ENCODE measurements at regions not wholly inside any gene's neighbourhood (a gene's known extent, or its start where the extent isn't known, plus 50 kb on each side); places are given as distances from the start of the nearest gene placed in this dataset.
"Not testable (repeated sequence)": the region's sequence is repeated elsewhere in the genome, so short reads cannot be mapped to it uniquely, and the experiment has no call there.

DNA sequence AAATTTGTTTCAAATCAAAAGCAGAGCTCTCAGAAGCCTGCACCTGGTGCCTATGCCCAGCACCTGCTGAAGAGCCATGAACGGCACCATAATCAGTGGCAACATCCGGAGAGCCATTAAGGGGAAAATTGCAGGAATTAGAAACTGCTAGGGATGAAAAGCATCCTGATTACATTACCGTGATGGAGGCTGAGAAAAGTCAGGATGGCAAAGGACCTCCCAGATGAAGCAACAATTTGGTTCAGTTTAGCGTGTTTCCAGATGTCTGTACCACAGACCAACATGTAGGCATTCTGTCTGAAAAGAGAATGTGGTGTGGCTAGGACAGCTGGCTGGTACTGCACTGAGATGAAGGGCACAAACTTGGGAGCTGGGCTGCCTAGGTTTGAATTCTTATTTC is 106.1 kb downstream of the EOMES start:
- TF ChIP-seq CTCF (IDR thresholded peaks at IDR 0.05; ENCODE audit: low read depth, low read length) = no peak
- no peak for DNase-seq (ENCODE audit: extremely low read depth, low read depth)

GRCh38 chr3:27615555-27615954 is 106.6 kb downstream of the EOMES start:
- no peak for TF ChIP-seq CTCF (IDR thresholded peaks at IDR 0.05; ENCODE audit: low read depth, low read length)
- no peak for DNase-seq (ENCODE audit: extremely low read depth, low read depth)

- TF ChIP-seq CTCF (IDR thresholded peaks at IDR 0.05; ENCODE audit: low read depth, low read length) = no peak
- no peak for DNase-seq (ENCODE audit: extremely low read depth, low read depth)
These were observed 107.5 kb downstream of the EOMES start for GRCh38 chr3:27614592-27614991.

DNA sequence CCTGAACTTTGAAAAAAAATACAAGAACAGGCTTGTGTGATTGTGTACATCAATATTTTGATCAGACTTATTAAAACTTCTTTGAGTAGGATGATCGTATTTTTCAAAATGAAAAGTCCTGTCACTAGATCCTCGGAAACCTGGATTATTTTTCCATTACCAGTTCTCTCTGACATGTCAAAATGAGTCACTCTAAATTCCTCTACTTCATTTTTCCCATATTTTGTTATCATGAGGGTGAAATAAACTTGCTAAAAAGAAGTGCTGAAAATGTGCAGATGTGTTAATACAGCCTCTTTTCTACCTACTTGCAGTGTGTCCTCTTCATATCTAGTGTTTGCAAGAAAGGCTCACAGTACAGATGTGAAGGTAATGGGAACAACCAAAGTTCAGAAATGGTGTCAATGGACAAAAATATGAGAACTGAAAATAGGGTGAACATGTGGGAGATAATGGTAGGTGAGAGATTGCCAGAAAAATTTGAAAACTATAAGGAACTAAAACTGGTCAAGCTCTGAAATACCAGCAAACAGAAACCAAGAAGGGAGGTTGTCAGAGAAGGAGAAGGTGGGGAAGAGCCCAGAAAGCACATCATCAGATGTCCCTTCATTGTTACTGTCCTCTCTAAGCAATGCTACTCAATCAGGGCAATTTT is 108.2 kb downstream of the EOMES start:
- no peak for DNase-seq (ENCODE audit: extremely low read depth, low read depth)
- TF ChIP-seq CTCF (IDR thresholded peaks at IDR 0.05; ENCODE audit: low read depth, low read length) = no peak

DNA sequence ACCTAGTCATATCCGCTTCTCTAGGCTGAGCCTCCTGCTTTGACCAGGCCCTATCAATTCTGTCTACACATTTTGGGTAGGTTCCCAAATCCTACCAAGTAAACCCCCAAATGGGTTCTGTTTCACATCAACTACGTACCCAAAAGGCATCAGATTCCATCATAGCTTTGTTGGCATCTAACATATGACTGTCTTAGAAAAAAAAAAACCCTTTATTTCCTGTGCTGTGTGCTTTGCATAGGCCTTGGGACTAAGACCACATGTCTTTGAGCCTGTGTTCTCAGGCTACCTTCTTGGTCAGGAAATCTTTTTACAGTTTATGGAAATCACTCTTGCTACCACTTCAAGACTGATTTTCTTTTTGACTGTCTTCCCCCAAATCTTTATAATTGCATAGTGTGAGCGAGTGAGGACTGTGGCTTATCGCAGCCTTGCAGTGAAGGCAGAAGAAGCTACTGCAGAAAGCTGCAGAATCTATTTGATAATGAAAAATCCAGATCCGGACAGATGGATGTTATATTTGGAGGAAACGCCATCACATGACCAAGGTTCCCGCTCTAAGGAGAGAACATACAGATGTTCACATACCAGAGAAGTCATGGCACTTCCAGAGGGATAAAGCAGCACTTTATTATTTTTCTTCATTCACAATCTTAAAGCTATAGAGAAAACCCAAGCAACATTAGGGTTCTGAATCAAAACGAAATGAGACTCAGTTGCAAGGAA is 111.2 kb downstream of the EOMES start:
- no peak for DNase-seq (ENCODE audit: extremely low read depth, low read depth)
- no peak for TF ChIP-seq CTCF (IDR thresholded peaks at IDR 0.05; ENCODE audit: low read depth, low read length)

DNA sequence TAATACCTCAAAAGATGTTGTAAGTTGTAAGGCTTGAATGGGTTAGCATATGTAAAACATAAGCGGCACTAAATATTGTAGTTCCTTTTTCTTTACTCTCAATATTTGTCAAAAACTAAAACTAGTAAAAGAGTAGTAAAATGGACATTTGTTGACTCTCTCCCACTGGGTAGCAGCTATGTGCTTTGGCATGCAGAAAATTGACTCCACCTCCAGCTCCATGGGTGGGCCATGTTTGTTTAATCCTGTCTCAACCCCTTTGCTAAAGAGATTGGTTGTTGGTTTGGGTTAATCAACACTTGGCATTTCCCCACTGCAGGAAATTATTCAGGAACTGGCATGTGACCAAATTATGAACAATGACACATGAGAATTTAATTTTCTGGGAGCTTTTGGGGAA is 114.8 kb downstream of the EOMES start:
- TF ChIP-seq CTCF (IDR thresholded peaks at IDR 0.05; ENCODE audit: low read depth, low read length) = no peak
- DNase-seq (ENCODE audit: extremely low read depth, low read depth) = no peak

DNA sequence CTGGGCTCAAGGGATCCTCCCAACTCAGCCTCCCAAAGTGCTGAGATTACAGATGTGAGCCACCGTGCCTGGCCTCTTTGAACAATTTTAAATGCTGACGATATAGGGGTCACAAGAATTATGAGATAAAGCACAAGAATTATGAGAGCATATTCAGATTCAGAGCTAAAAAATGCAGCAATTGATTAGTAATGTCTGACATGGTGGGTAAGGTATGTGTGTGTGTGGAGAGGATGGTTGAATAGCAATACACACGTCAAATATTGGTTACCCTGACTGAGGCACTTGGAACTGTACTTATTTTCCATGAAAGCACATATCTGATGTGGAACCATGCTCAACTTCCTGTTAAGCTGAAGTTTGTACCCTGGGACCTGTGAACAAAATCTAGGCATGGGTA is 115.6 kb downstream of the EOMES start:
- no peak for TF ChIP-seq CTCF (IDR thresholded peaks at IDR 0.05; ENCODE audit: low read depth, low read length)
- no peak for DNase-seq (ENCODE audit: extremely low read depth, low read depth)

DNA sequence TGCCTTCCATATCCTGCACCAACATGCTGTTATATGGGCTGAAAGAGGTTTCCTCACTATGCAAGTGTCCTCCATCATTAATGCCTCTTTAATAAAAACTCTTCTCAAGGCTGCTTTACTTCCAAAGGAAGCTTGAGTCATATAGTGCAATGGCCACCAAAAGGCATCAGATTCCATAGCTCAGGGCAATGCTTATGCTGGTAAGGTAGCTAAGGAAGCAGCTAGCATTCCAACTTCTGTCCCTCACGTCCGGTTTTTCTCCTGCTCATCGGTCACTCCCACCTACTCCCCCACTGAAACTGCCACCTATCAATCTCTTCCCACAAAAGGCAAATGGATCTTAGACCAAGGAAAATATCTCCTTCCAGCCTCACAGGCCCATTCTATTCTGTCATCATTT is 117.1 kb upstream of the SLC4A7 start:
- DNase-seq (ENCODE audit: extremely low read depth, low read depth) = not testable (repeated sequence)

DNA sequence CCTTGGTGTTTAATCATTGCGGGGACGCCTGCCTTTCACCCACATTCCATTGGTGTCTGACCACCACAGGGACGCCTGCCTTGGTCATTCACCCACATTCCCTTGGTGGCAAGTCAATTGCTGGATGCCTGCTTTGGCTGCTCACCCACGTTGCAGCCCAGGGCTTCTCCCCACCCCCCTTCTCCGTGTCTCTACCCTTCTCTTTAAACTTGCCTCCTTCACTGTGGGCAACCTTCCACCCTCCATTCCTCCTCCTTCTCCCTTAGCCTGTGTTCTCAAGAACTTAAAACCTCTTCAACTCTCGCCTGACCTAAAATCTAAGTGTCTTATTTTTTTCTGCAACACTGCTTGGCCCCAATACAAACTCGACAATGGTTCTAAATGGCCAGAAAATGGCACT is 115.6 kb upstream of the SLC4A7 start:
- not testable (repeated sequence) for DNase-seq (ENCODE audit: extremely low read depth, low read depth)

Measured in AG09319 (cell line).